IPS DF 19.7 (cell line): ENCODE measurements at regions not wholly inside any gene's neighbourhood (a gene's known extent, or its start where the extent isn't known, plus 50 kb on each side); places are given as distances from the start of the nearest gene placed in this dataset.

Experiments
- DNase-seq: peaks from one replicate; pipeline ENCODE4 v3.0.0-alpha.2; 2013; ENCODE audit warnings: low read depth, low spot score

DNA sequence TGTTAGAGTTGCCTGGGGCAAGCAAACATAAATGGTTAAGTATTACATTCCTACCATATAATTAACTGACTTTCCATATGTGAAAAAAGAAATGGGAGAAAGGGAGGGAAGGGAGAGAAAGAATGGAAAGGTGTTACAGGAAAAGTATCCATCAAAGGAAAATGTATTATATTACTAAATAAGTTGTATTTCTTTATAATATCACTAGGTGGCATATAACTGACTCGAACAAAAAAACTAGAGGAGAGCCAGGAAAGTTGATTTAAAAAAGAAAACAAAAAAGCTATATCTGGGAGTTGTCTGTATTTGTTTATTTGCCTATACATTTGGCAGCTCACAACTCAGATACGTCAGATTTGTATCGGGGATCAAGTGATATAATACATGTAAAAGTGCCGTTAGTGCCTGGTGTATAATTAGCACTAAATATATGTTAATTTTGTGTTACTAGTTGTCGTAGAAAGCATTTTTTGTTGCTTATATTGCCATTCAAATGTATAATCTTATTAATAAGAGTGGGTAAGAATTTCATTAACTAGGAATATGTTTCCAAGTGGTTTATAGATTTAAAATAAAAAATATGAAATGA, 59.6 kb upstream of the ADAMTS19 start:
- DNase-seq: no peak

DNA sequence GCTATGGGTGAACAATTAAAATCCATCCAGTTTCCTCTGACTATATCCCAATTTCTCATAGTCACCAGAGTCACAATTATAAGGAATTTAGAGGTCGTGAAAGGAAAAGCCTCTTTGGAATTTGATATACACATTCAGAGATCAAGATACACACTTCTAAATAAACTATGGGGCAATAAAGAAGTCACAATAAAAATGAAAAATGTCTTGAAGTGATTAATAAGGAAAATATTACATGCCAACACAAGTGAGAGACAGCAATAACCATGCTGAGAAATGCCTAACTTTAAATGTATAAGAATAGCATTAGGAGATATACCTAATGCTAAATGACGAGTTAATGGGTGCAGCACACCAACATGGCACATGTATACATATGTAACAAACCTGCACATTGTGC, 54.9 kb upstream of the ADAMTS19 start:
- no peak for DNase-seq

DNA sequence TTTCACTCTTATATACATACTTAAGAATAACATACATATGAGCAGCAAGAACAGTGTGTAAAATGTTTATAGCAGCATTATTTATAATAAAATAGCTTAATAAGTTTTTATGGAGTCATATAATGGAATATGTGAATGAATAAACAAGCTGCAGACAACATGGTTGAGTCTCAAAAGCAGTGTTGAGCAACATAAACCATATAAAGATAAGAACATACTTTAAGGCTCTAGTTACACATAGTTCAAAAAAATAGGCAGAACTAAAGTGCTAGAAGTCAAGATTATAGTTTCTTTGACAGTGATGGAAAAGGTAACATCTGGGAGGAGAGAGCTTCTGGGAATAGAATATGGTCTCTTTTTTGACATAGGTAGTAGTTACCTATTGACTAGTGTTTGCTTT, 53.7 kb upstream of the ADAMTS19 start:
- no peak for DNase-seq
